ENCODE measurements at regions not wholly inside any gene's neighbourhood (a gene's known extent, or its start where the extent isn't known, plus 50 kb on each side); places are given as distances from the start of the nearest gene placed in this dataset.

- Histone ChIP-seq H3K27me3 (ENCODE audit: control insufficient read depth in 3 of 3, insufficient read depth in 3 of 3, low read depth in 1 of 3, low read length in 3 of 3) (no peaks in the 10 kb centered on the region), H2BK120ac (ENCODE audit: low read depth, low read length) (no peak overlapping the region), H3K23ac (ENCODE audit: low read depth, low read length, poor library complexity) (no peak overlapping the region), H2BK12ac (ENCODE audit: low read length) (no peak overlapping the region), H3K79me1 (ENCODE audit: low read depth, low read length) (no peaks in the 10 kb centered on the region), H2AFZ (ENCODE audit: low read length) (no peak overlapping the region), H3K4ac (ENCODE audit: low read length) (no peak overlapping the region), H2BK5ac (ENCODE audit: low read length) (no peak overlapping the region), H3K14ac (ENCODE audit: low read length) (no peak overlapping the region), H3K4me3 (ENCODE audit: low read length in 2 of 2) (no peak overlapping the region), H3K4me2 (ENCODE audit: insufficient read depth, low read length, poor library complexity, severe bottlenecking) (no peak overlapping the region), H3K18ac (ENCODE audit: low read length) (peak overlapping the region; percentile 59), H3K4me1 (ENCODE audit: control insufficient read depth in 2 of 2, insufficient read depth in 1 of 2, low read depth in 1 of 2, low read length in 2 of 2) (peaks cover 0 to 18% of the 10 kb centered on the region in 2 donors), H3K9ac (ENCODE audit: low read depth, low read length, poor library complexity) (no peak overlapping the region), H2AK5ac (ENCODE audit: low read depth, low read length) (no peak overlapping the region), H3K36me3 (replicated peaks in 1 of 2; ENCODE audit: control insufficient read depth in 2 of 2, insufficient read depth in 2 of 2, low read length in 2 of 2) (no peaks in the 10 kb centered on the region), H4K91ac (ENCODE audit: low read depth, low read length, poor library complexity) (no peak overlapping the region), H3K27ac (replicated peaks; ENCODE audit: low read length) (no peak overlapping the region), H2BK15ac (ENCODE audit: low read length) (no peak overlapping the region), H4K8ac (ENCODE audit: low read depth, low read length) (no peak overlapping the region), H3K9me3 (replicated peaks in 1 of 2; ENCODE audit: control insufficient read depth in 2 of 2, insufficient read depth in 1 of 2, low read depth in 1 of 2, low read length in 2 of 2) (no peaks in the 10 kb centered on the region)
- no CpG with 5 or more reads among the region's 14 CpGs for WGBS, 2 donors (ENCODE audit: extremely low coverage in 2 of 2, insufficient read length in 2 of 2, insufficient replicate concordance in 1 of 2)
- no peak for DNase-seq (ENCODE audit: low spot score)
Measured at GRCh38 chr1:60896701-60897363, 185.5 kb upstream of the NFIA start.

DNA sequence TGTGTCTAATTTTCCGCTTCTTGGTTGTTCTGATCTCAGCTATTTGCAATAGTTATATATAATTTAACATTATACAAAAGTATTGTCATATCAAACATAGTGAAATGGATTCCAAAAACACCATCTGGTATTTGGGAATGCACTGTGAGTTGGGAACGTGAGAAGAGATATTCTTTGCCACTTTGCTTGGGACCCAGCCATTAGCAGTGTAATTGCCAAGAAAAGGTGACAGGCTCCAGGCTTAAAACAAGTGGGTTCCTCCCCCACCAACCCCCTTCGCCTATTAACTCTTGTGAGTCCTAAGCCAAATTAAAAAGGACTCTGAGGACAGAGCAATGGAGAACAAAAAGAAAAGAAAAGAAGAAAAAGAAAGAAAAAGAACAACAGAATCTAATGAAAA, 186.7 kb upstream of the NFIA start:
- no peak overlapping the region for H3K23ac ChIP-seq (ENCODE audit: low read depth, low read length, poor library complexity)
- H2BK120ac ChIP-seq (ENCODE audit: low read depth, low read length) = no peak overlapping the region
- H2AFZ ChIP-seq (ENCODE audit: low read length) = no peak overlapping the region
- no peaks in the 10 kb centered on the region for H3K9me3 ChIP-seq (replicated peaks in 1 of 2; ENCODE audit: control insufficient read depth in 2 of 2, insufficient read depth in 1 of 2, low read depth in 1 of 2, low read length in 2 of 2)
- H3K4ac ChIP-seq (ENCODE audit: low read length) = no peak overlapping the region
- H3K4me3 ChIP-seq (ENCODE audit: low read length in 2 of 2) = no peak overlapping the region
- no peak overlapping the region for H2AK5ac ChIP-seq (ENCODE audit: low read depth, low read length)
- H3K79me1 ChIP-seq (ENCODE audit: low read depth, low read length) = no peaks in the 10 kb centered on the region
- H2BK5ac ChIP-seq (ENCODE audit: low read length) = no peak overlapping the region
- H3K27me3 ChIP-seq (ENCODE audit: control insufficient read depth in 3 of 3, insufficient read depth in 3 of 3, low read depth in 1 of 3, low read length in 3 of 3) = no peaks in the 10 kb centered on the region
- H3K14ac ChIP-seq (ENCODE audit: low read length) = no peak overlapping the region
- H3K18ac ChIP-seq (ENCODE audit: low read length) = no peak overlapping the region
- DNase-seq (ENCODE audit: low spot score) = no peak
- H3K4me2 ChIP-seq (ENCODE audit: insufficient read depth, low read length, poor library complexity, severe bottlenecking) = no peak overlapping the region
- no peak overlapping the region for H3K9ac ChIP-seq (ENCODE audit: low read depth, low read length, poor library complexity)
- no peak overlapping the region for H4K8ac ChIP-seq (ENCODE audit: low read depth, low read length)
- no peak overlapping the region for H4K91ac ChIP-seq (ENCODE audit: low read depth, low read length, poor library complexity)
- H3K27ac ChIP-seq (replicated peaks; ENCODE audit: low read length) = peak overlapping the region; percentile 91
- H2BK15ac ChIP-seq (ENCODE audit: low read length) = no peak overlapping the region
- peaks cover 0 to 18% of the 10 kb centered on the region in 2 donors for H3K4me1 ChIP-seq (ENCODE audit: control insufficient read depth in 2 of 2, insufficient read depth in 1 of 2, low read depth in 1 of 2, low read length in 2 of 2)
- no peaks in the 10 kb centered on the region for H3K36me3 ChIP-seq (replicated peaks in 1 of 2; ENCODE audit: control insufficient read depth in 2 of 2, insufficient read depth in 2 of 2, low read length in 2 of 2)
- no CpG with 5 or more reads among the region's 3 CpGs for WGBS, 2 donors (ENCODE audit: extremely low coverage in 2 of 2, insufficient read length in 2 of 2, insufficient replicate concordance in 1 of 2)
- H2BK12ac ChIP-seq (ENCODE audit: low read length) = no peak overlapping the region

- no peak overlapping the region for H3K14ac ChIP-seq (ENCODE audit: low read length)
- no peak overlapping the region for H2BK12ac ChIP-seq (ENCODE audit: low read length)
- no peak overlapping the region for H3K4ac ChIP-seq (ENCODE audit: low read length)
- H4K91ac ChIP-seq (ENCODE audit: low read depth, low read length, poor library complexity) = no peak overlapping the region
- no peak overlapping the region for H3K4me2 ChIP-seq (ENCODE audit: insufficient read depth, low read length, poor library complexity, severe bottlenecking)
- DNase-seq (ENCODE audit: low spot score) = no peak
- H2AK5ac ChIP-seq (ENCODE audit: low read depth, low read length) = no peak overlapping the region
- no peaks in the 10 kb centered on the region for H3K27me3 ChIP-seq (ENCODE audit: control insufficient read depth in 3 of 3, insufficient read depth in 3 of 3, low read depth in 1 of 3, low read length in 3 of 3)
- no peak overlapping the region for H3K9ac ChIP-seq (ENCODE audit: low read depth, low read length, poor library complexity)
- peak overlapping the region; percentile 63 for H3K18ac ChIP-seq (ENCODE audit: low read length)
- peaks cover 0 to 20% of the 10 kb centered on the region in 2 donors for H3K4me1 ChIP-seq (ENCODE audit: control insufficient read depth in 2 of 2, insufficient read depth in 1 of 2, low read depth in 1 of 2, low read length in 2 of 2)
- no peak overlapping the region for H4K8ac ChIP-seq (ENCODE audit: low read depth, low read length)
- H3K27ac ChIP-seq (replicated peaks; ENCODE audit: low read length) = peak overlapping the region; percentile 91
- no peak overlapping the region for H2BK120ac ChIP-seq (ENCODE audit: low read depth, low read length)
- H2AFZ ChIP-seq (ENCODE audit: low read length) = no peak overlapping the region
- H2BK15ac ChIP-seq (ENCODE audit: low read length) = no peak overlapping the region
- no peak overlapping the region for H3K4me3 ChIP-seq (ENCODE audit: low read length in 2 of 2)
- H3K36me3 ChIP-seq (replicated peaks in 1 of 2; ENCODE audit: control insufficient read depth in 2 of 2, insufficient read depth in 2 of 2, low read length in 2 of 2) = no peaks in the 10 kb centered on the region
- no CpG with 5 or more reads among the region's 6 CpGs for WGBS, 2 donors (ENCODE audit: extremely low coverage in 2 of 2, insufficient read length in 2 of 2, insufficient replicate concordance in 1 of 2)
- no peak overlapping the region for H2BK5ac ChIP-seq (ENCODE audit: low read length)
- H3K79me1 ChIP-seq (ENCODE audit: low read depth, low read length) = no peaks in the 10 kb centered on the region
- no peaks in the 10 kb centered on the region for H3K9me3 ChIP-seq (replicated peaks in 1 of 2; ENCODE audit: control insufficient read depth in 2 of 2, insufficient read depth in 1 of 2, low read depth in 1 of 2, low read length in 2 of 2)
- H3K23ac ChIP-seq (ENCODE audit: low read depth, low read length, poor library complexity) = no peak overlapping the region
Measured at GRCh38 chr1:60895252-60895651, 187.1 kb upstream of the NFIA start.

DNA sequence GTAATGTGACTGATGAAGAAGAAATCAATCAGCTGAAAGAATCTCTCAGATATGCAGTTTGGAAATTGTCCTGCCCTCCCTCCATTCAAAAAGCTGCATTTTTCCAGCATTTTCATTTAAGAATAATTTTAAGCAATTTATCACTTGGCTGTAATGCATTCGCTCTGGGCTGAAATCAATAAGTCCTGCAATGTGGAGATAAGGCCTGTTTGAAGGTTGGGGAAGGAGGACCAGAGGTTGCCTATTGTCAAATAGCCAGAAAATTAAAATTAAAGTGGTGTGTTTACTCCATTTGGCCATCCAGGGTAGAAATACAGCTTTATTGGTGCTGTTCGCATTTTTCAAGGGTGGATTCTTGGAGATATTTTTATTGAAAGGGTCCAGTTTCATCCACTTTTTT, 187.6 kb upstream of the NFIA start:
- no peaks in the 10 kb centered on the region for H3K79me1 ChIP-seq (ENCODE audit: low read depth, low read length)
- H2BK5ac ChIP-seq (ENCODE audit: low read length) = no peak overlapping the region
- no peak overlapping the region for H3K4me3 ChIP-seq (ENCODE audit: low read length in 2 of 2)
- no peak for DNase-seq (ENCODE audit: low spot score)
- H3K14ac ChIP-seq (ENCODE audit: low read length) = no peak overlapping the region
- no peak overlapping the region for H2BK120ac ChIP-seq (ENCODE audit: low read depth, low read length)
- no peak overlapping the region for H4K91ac ChIP-seq (ENCODE audit: low read depth, low read length, poor library complexity)
- H3K9ac ChIP-seq (ENCODE audit: low read depth, low read length, poor library complexity) = no peak overlapping the region
- no peak overlapping the region for H3K4me2 ChIP-seq (ENCODE audit: insufficient read depth, low read length, poor library complexity, severe bottlenecking)
- H2AFZ ChIP-seq (ENCODE audit: low read length) = no peak overlapping the region
- H2BK12ac ChIP-seq (ENCODE audit: low read length) = no peak overlapping the region
- no peak overlapping the region for H2AK5ac ChIP-seq (ENCODE audit: low read depth, low read length)
- no peak overlapping the region for H3K4ac ChIP-seq (ENCODE audit: low read length)
- H3K18ac ChIP-seq (ENCODE audit: low read length) = no peak overlapping the region
- H3K4me1 ChIP-seq (ENCODE audit: control insufficient read depth in 2 of 2, insufficient read depth in 1 of 2, low read depth in 1 of 2, low read length in 2 of 2) = peaks cover 0 to 20% of the 10 kb centered on the region in 2 donors
- H3K27ac ChIP-seq (replicated peaks; ENCODE audit: low read length) = peak overlapping the region; percentile 91
- H2BK15ac ChIP-seq (ENCODE audit: low read length) = no peak overlapping the region
- H3K36me3 ChIP-seq (replicated peaks in 1 of 2; ENCODE audit: control insufficient read depth in 2 of 2, insufficient read depth in 2 of 2, low read length in 2 of 2) = no peaks in the 10 kb centered on the region
- no peaks in the 10 kb centered on the region for H3K27me3 ChIP-seq (ENCODE audit: control insufficient read depth in 3 of 3, insufficient read depth in 3 of 3, low read depth in 1 of 3, low read length in 3 of 3)
- WGBS, 2 donors (ENCODE audit: extremely low coverage in 2 of 2, insufficient read length in 2 of 2, insufficient replicate concordance in 1 of 2) = no CpG with 5 or more reads among the region's 2 CpGs
- H4K8ac ChIP-seq (ENCODE audit: low read depth, low read length) = no peak overlapping the region
- H3K23ac ChIP-seq (ENCODE audit: low read depth, low read length, poor library complexity) = no peak overlapping the region
- no peaks in the 10 kb centered on the region for H3K9me3 ChIP-seq (replicated peaks in 1 of 2; ENCODE audit: control insufficient read depth in 2 of 2, insufficient read depth in 1 of 2, low read depth in 1 of 2, low read length in 2 of 2)
